ENCODE measurements at regions not wholly inside any gene's neighbourhood (a gene's known extent, or its start where the extent isn't known, plus 50 kb on each side); places are given as distances from the start of the nearest gene placed in this dataset.

GRCh38 chr5:175387144-175387543, 56.8 kb downstream of the DRD1 start:
- TF ChIP-seq CTCF (IDR thresholded peaks at IDR 0.05): no peak
- TF ChIP-seq POLR2A (IDR thresholded peaks at IDR 0.05): no peak
- TF ChIP-seq EP300 (IDR thresholded peaks at IDR 0.05): no peak

Measured in ovary (tissue), 3 donors.